ENCODE measurements at regions not wholly inside any gene's neighbourhood (a gene's known extent, or its start where the extent isn't known, plus 50 kb on each side); places are given as distances from the start of the nearest gene placed in this dataset.

DNA sequence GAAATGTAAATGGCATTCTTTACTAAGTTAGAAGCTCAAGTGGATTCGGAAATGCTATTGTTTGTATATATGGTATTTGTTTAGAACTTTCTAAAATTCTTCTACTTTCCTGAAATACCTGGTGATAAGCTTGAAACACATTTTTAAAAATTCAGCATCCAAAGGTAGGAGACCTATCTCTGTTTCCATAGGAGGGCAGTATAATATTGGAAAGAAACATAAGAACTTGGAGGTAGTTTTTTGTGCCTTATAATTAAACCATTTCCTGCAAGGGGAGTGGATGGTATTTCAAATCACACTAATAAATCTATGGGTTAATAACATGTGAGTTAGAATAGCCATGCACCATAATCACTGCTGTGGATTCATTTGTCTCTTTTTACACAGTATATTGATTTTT lies 217.4 kb upstream of the AADAT start:
- TF ChIP-seq, protein P1, sequence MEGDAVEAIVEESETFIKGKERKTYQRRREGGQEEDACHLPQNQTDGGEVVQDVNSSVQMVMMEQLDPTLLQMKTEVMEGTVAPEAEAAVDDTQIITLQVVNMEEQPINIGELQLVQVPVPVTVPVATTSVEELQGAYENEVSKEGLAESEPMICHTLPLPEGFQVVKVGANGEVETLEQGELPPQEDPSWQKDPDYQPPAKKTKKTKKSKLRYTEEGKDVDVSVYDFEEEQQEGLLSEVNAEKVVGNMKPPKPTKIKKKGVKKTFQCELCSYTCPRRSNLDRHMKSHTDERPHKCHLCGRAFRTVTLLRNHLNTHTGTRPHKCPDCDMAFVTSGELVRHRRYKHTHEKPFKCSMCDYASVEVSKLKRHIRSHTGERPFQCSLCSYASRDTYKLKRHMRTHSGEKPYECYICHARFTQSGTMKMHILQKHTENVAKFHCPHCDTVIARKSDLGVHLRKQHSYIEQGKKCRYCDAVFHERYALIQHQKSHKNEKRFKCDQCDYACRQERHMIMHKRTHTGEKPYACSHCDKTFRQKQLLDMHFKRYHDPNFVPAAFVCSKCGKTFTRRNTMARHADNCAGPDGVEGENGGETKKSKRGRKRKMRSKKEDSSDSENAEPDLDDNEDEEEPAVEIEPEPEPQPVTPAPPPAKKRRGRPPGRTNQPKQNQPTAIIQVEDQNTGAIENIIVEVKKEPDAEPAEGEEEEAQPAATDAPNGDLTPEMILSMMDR (IDR thresholded peaks at IDR 0.05; ENCODE audit: low read length): no peak
- TF ChIP-seq EZH2 (IDR thresholded peaks at IDR 0.05; ENCODE audit: borderline replicate concordance, low read length): no peak

Measured in OCI-LY1 (cell line).